ENCODE measurements at regions not wholly inside any gene's neighbourhood (a gene's known extent, or its start where the extent isn't known, plus 50 kb on each side); places are given as distances from the start of the nearest gene placed in this dataset.

DNA sequence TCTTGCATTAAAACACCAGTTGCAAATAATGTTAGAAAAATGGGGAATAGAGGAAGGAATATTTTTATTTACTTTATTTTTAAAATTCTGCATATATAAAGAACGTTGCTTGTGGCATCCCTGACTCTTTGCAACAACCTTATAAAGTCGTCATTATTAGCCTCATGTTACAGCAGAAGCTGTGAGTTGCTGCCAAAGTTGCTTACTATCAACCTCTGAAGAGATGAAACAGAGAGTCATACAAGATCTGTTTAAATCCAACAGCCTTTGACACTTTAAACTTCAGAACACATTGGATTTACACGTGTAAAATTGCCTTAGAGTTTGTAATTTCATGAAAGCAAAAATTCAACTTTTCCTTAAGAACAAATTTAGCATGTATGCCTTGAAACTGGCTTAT is 221.9 kb downstream of the MRPL39 start:
- TF ChIP-seq POLR2AphosphoS2 (conservative IDR thresholded peaks at IDR 0.05; ENCODE audit: low read length) = no peak
- TF ChIP-seq, protein P1, sequence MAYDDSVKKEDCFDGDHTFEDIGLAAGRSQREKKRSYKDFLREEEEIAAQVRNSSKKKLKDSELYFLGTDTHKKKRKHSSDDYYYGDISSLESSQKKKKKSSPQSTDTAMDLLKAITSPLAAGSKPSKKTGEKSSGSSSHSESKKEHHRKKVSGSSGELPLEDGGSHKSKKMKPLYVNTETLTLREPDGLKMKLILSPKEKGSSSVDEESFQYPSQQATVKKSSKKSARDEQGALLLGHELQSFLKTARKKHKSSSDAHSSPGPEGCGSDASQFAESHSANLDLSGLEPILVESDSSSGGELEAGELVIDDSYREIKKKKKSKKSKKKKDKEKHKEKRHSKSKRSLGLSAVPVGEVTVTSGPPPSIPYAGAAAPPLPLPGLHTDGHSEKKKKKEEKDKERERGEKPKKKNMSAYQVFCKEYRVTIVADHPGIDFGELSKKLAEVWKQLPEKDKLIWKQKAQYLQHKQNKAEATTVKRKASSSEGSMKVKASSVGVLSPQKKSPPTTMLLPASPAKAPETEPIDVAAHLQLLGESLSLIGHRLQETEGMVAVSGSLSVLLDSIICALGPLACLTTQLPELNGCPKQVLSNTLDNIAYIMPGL (CRISPR knock-in tag; IDR thresholded peaks at IDR 0.05; ENCODE audit: borderline replicate concordance) = no peak
- TF ChIP-seq, protein P2, sequence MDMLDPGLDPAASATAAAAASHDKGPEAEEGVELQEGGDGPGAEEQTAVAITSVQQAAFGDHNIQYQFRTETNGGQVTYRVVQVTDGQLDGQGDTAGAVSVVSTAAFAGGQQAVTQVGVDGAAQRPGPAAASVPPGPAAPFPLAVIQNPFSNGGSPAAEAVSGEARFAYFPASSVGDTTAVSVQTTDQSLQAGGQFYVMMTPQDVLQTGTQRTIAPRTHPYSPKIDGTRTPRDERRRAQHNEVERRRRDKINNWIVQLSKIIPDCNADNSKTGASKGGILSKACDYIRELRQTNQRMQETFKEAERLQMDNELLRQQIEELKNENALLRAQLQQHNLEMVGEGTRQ (IDR thresholded peaks at IDR 0.05) = no peak
- TF ChIP-seq, protein P3, sequence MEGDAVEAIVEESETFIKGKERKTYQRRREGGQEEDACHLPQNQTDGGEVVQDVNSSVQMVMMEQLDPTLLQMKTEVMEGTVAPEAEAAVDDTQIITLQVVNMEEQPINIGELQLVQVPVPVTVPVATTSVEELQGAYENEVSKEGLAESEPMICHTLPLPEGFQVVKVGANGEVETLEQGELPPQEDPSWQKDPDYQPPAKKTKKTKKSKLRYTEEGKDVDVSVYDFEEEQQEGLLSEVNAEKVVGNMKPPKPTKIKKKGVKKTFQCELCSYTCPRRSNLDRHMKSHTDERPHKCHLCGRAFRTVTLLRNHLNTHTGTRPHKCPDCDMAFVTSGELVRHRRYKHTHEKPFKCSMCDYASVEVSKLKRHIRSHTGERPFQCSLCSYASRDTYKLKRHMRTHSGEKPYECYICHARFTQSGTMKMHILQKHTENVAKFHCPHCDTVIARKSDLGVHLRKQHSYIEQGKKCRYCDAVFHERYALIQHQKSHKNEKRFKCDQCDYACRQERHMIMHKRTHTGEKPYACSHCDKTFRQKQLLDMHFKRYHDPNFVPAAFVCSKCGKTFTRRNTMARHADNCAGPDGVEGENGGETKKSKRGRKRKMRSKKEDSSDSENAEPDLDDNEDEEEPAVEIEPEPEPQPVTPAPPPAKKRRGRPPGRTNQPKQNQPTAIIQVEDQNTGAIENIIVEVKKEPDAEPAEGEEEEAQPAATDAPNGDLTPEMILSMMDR (IDR thresholded peaks at IDR 0.05) = no peak

Measured in A549 (cell line).